Calu3 (cell line): ENCODE measurements at regions not wholly inside any gene's neighbourhood (a gene's known extent, or its start where the extent isn't known, plus 50 kb on each side); places are given as distances from the start of the nearest gene placed in this dataset.

Experiments used
- BruUV-seq: library from RNA; stranded (reverse); fragments of 400-500 nt; replicated peaks from 2 replicates; lab custom pipeline; 2021; lab: Mats Ljungman, UMichigan
- CTCF ChIA-PET: fragments of 300-600 bp; sonication (Branson Sonifier 250); formaldehyde crosslinking; loops from one replicate; lab custom pipeline; 2022; ENCODE audit warnings: antibody characterized with exemption; lab: Charles Lee
- DNase-seq: peaks from one replicate; pipeline ENCODE4 v3.0.0; 2022
- H3K27ac Mint-ChIP-seq: one replicate; pipeline ENCODE4 v1.8.0; 2022; ENCODE audit warnings: mixed read lengths; ENCODE audit not compliant: unreplicated experiment
- H3K27me3 Mint-ChIP-seq: one replicate; pipeline ENCODE4 v1.8.0; 2022; ENCODE audit warnings: mixed read lengths; ENCODE audit not compliant: unreplicated experiment
- H3K36me3 Mint-ChIP-seq: one replicate; pipeline ENCODE4 v1.8.0; 2022; ENCODE audit warnings: mild to moderate bottlenecking, moderate library complexity, mixed read lengths; ENCODE audit not compliant: insufficient read depth, unreplicated experiment
- H3K4me1 Mint-ChIP-seq: one replicate; pipeline ENCODE4 v1.8.0; 2022; ENCODE audit warnings: mild to moderate bottlenecking, low read depth, mixed read lengths; ENCODE audit not compliant: unreplicated experiment
- H3K4me3 Mint-ChIP-seq: one replicate; pipeline ENCODE4 v1.8.0; 2022; ENCODE audit warnings: mild to moderate bottlenecking, low read depth, moderate library complexity, mixed read lengths; ENCODE audit not compliant: unreplicated experiment
- H3K9me3 Mint-ChIP-seq: one replicate; pipeline ENCODE4 v1.8.0; 2022; ENCODE audit warnings: low read depth, mixed read lengths; ENCODE audit not compliant: unreplicated experiment
- intact Hi-C: fragments of 100-400 bp; cut with micrococcal nuclease; formaldehyde crosslinking; loops from one replicate; pipeline ENCODE4 v1.10.0; 2022; ENCODE audit not compliant: unreplicated experiment
- TF ChIP-seq, protein P1 (sequence below): fragments of 200-600 bp; IDR thresholded peaks from one replicate; pipeline ENCODE4 v1.8.0; 2022; ENCODE audit warnings: antibody characterized with exemption; ENCODE audit not compliant: unreplicated experiment

DNA sequence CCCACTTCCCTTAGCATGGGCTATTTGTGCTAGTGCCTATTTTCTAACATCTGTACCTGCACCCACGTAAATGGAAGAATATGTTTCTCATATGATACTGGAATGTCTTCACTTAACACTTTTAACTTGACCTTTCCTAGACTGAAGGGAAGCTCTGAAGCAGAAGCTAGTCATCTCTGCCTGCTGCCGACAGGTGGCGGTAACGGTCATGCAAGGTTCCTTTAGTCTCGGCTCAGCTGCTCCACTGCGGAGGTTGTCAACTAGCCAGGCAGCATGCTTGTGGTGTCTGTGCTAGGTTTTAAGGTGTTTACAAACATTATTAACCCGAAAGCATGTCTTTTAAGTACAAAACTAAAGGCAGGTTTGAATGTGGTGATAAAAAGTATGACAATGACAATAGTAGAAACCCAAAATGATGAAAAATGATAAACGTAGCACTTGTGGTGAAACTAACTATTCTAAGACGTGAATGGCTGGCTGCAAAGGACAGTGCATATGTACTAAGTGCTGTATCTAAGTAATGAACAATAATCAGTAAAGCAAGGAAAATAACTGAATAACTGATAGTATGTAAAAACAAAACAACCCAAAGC lies 117.2 kb downstream of the GRIN2B start:
- Mint-ChIP-seq H3K4me1 (no peaks in the 10 kb centered on the region), H3K27me3 (peaks cover 84% of the 10 kb centered on the region), H3K4me3 (no peak overlapping the region), H3K27ac (no peak overlapping the region), H3K36me3 (no peaks in the 10 kb centered on the region), H3K9me3 (no peaks in the 10 kb centered on the region)
- TF ChIP-seq, protein P1, sequence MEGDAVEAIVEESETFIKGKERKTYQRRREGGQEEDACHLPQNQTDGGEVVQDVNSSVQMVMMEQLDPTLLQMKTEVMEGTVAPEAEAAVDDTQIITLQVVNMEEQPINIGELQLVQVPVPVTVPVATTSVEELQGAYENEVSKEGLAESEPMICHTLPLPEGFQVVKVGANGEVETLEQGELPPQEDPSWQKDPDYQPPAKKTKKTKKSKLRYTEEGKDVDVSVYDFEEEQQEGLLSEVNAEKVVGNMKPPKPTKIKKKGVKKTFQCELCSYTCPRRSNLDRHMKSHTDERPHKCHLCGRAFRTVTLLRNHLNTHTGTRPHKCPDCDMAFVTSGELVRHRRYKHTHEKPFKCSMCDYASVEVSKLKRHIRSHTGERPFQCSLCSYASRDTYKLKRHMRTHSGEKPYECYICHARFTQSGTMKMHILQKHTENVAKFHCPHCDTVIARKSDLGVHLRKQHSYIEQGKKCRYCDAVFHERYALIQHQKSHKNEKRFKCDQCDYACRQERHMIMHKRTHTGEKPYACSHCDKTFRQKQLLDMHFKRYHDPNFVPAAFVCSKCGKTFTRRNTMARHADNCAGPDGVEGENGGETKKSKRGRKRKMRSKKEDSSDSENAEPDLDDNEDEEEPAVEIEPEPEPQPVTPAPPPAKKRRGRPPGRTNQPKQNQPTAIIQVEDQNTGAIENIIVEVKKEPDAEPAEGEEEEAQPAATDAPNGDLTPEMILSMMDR, result peak; percentile 81
- no TSS peak for BruUV-seq
- intact Hi-C loops, result loop anchor here (1.0 to 5.0 kb wide), 4 partner anchors 43 to 587 kb away; no protein-coding TSS in a partner anchor
- peak; percentile 77 for DNase-seq
- CTCF ChIA-PET, result interaction anchor here (0.6 to 2.8 kb wide), 12 partner anchors 13 to 608 kb away, joined by 3 to 16 read pairs (median 3); no protein-coding TSS in a partner anchor

DNA sequence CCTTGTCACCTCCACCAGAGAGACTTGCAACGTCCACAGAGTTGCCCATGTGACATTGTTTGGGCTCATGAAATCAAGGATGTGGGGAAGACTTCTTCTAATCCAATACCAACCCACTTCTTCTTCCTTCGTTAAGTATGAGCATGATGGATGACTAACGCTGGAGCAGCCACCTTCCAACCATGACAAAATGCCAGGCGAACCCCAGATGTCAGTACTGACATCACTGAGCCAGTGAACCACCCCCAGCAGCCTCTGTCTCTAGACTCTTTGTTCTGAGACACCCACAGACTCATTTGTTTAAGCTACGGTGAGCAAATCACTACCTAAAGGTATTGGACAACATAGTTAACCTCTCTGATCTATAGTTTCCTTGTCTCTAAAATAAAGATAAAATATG lies 123.7 kb downstream of the GRIN2B start:
- TF ChIP-seq, protein P1, result no peak
- Mint-ChIP-seq H3K36me3 (no peaks in the 10 kb centered on the region), H3K9me3 (peaks cover 2% of the 10 kb centered on the region), H3K4me3 (no peak overlapping the region), H3K27me3 (peaks cover 71% of the 10 kb centered on the region), H3K27ac (no peak overlapping the region), H3K4me1 (no peaks in the 10 kb centered on the region)
- CTCF ChIA-PET, result no interaction called here
- no TSS peak for BruUV-seq
- intact Hi-C loops, result no loop called here
- no peak for DNase-seq

DNA sequence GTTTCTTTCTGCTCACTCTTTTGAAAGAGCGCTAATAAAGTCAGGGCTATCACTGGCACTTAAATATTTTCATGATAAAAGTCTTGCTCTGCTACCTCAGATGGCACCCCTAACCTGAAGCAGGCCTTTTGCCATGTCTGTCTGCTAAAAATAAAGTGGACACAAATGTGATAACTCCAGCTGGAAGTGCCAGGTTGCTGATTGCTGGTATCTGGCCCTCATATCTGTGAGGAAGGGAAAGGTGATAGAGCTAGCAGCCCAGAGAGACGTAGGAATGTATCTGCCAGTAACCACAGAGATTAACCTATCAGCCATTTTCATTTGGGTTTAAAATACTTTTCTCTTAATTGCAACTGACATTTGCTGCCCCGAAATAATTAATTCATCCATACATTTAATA lies 127.9 kb downstream of the GRIN2B start:
- H3K27ac Mint-ChIP-seq, result no peak overlapping the region
- no peak overlapping the region for H3K4me3 Mint-ChIP-seq
- no peaks in the 10 kb centered on the region for H3K36me3 Mint-ChIP-seq
- DNase-seq, result no peak
- peaks cover 2% of the 10 kb centered on the region for H3K9me3 Mint-ChIP-seq
- BruUV-seq, result no TSS peak
- CTCF ChIA-PET, result no interaction called here
- TF ChIP-seq, protein P1, result no peak
- H3K27me3 Mint-ChIP-seq, result peaks cover 72% of the 10 kb centered on the region
- intact Hi-C loops, result no loop called here
- H3K4me1 Mint-ChIP-seq, result no peaks in the 10 kb centered on the region

DNA sequence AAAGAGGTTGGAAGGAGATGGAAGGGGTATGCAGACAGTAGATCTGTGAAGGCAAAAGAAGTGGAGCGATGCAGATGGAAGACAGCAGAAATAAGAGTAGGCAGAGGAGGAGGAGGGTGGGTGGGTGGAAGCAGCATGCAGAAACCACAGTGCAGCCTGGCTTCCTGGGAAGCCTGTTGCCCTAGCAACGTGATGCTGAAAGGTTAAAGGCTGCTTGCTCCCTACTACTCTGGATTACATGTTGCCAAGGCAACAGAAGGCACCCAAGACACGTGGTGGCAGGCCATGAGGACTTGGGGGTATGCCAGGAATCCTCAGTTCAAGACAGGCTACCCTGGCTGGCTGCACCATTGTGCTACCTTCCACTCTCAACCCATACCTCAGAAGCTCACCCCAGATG lies 129.6 kb downstream of the GRIN2B start:
- H3K27me3 Mint-ChIP-seq, result peaks cover 71% of the 10 kb centered on the region
- no TSS peak for BruUV-seq
- no peaks in the 10 kb centered on the region for H3K4me1 Mint-ChIP-seq
- no peak overlapping the region for H3K4me3 Mint-ChIP-seq
- no peaks in the 10 kb centered on the region for H3K36me3 Mint-ChIP-seq
- no peak overlapping the region for H3K27ac Mint-ChIP-seq
- DNase-seq, result no peak
- intact Hi-C loops, result no loop called here
- peaks cover 2% of the 10 kb centered on the region for H3K9me3 Mint-ChIP-seq
- CTCF ChIA-PET, result interaction anchor here (0.7 kb wide), 1 partner anchor 23 kb away, joined by 6 read pairs; no protein-coding TSS in a partner anchor
- TF ChIP-seq, protein P1, result no peak
